ENCODE measurements at regions not wholly inside any gene's neighbourhood (a gene's known extent, or its start where the extent isn't known, plus 50 kb on each side); places are given as distances from the start of the nearest gene placed in this dataset.

DNA sequence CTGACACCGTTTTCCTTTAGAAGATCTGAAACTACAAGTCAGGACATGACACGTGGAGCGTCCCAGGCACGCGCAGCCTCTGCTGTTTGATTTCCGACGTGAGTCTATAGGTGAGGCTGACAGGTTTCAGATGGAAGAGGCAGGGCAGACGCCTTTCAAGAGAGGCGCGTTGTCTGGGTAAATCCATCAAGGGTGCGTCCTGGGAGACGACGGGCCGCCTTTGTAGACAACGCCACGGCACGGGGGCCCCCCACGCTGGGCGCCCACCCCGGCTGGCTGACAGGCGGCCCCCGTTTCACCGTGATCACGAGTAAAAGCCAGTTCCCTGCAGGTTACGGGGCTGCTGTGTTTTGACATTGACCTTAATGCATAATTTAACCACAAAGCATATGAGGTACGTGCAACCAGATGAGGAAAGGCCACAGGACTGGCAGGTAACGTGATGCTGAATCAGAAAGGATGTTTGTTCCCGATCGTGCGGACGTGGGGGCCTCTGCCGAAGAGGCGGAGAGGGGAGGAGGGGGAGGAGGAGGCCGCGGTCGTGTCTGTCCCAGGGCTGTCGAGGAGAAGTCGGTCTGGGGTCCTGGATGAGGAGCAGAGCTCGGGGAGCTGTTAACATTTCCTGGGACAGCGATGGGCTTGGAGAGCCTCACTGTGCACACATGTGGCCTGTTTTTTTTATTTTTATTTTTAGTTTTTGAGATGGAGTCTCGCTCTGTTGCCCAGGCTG is 51.1 kb upstream of the PPP2R3B start:
- TF ChIP-seq, protein P1, sequence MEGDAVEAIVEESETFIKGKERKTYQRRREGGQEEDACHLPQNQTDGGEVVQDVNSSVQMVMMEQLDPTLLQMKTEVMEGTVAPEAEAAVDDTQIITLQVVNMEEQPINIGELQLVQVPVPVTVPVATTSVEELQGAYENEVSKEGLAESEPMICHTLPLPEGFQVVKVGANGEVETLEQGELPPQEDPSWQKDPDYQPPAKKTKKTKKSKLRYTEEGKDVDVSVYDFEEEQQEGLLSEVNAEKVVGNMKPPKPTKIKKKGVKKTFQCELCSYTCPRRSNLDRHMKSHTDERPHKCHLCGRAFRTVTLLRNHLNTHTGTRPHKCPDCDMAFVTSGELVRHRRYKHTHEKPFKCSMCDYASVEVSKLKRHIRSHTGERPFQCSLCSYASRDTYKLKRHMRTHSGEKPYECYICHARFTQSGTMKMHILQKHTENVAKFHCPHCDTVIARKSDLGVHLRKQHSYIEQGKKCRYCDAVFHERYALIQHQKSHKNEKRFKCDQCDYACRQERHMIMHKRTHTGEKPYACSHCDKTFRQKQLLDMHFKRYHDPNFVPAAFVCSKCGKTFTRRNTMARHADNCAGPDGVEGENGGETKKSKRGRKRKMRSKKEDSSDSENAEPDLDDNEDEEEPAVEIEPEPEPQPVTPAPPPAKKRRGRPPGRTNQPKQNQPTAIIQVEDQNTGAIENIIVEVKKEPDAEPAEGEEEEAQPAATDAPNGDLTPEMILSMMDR (IDR thresholded peaks at IDR 0.05; ENCODE audit: insufficient read depth, low read depth, low read length), result no peak
- TF ChIP-seq EZH2 (IDR thresholded peaks at IDR 0.05; ENCODE audit: insufficient read depth, low read length), result no peak

Measured in astrocyte (in vitro differentiated cells and primary cell).